Activated CD4-positive, alpha-beta T cell treated with anti-CD3 and anti-CD28 coated beads, Interleukin-2, amount 10 ng/mL, durations not matched to agents 7 days and 5 days (primary cell): ENCODE measurements at regions not wholly inside any gene's neighbourhood (a gene's known extent, or its start where the extent isn't known, plus 50 kb on each side); places are given as distances from the start of the nearest gene placed in this dataset.

Experiments
- CTCF ChIA-PET: fragments of 350-600 bp; sonication (Branson Sonifier 250); formaldehyde crosslinking; loops from one replicate; lab custom pipeline; 2021; ENCODE audit warnings: antibody characterized with exemption; lab: Charles Lee
- POLR2A ChIA-PET: fragments of 350-600 bp; sonication (Branson Sonifier 250); formaldehyde crosslinking; loops from one replicate; lab custom pipeline; 2021; ENCODE audit warnings: antibody characterized with exemption; lab: Charles Lee
- DNase-seq: peaks from one replicate; pipeline ENCODE4 v3.0.0-alpha.2; 2020
- H3K27ac Mint-ChIP-seq: one replicate; pipeline ENCODE4 v1.8.0; 2021; ENCODE audit warnings: mild to moderate bottlenecking, moderate library complexity, mixed read lengths
- H3K27me3 Mint-ChIP-seq: one replicate; pipeline ENCODE4 v1.8.0; 2021; ENCODE audit warnings: mixed read lengths
- H3K36me3 Mint-ChIP-seq: one replicate; pipeline ENCODE4 v1.8.0; 2021; ENCODE audit warnings: low read depth, mixed read lengths
- H3K4me1 Mint-ChIP-seq: one replicate; pipeline ENCODE4 v1.8.0; 2021; ENCODE audit warnings: mixed read lengths
- H3K4me3 Mint-ChIP-seq: one replicate; pipeline ENCODE4 v1.8.0; 2021; ENCODE audit warnings: mild to moderate bottlenecking, moderate library complexity, mixed read lengths
- H3K9me3 Mint-ChIP-seq: one replicate; pipeline ENCODE4 v1.8.0; 2021; ENCODE audit warnings: mixed read lengths

DNA sequence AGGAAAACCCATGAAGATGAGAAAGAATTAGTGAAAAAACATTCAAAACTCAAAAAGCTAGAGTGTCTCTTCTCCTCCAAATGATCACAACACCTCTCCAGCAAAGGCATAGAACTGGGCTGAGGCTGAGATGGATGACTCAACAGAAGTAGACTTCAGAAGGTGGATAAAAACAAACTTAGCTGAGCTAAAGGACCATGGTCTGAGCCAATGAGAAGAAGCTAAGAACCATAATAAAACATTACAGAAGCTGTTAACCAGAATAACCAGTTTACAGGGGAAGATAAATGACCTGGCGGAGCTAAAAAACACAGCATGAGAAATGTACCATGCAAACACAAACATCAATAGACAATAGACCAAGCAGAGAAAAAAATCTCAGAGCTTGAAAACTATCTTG, 904.1 kb upstream of the MANEA start:
- ChIA-PET POLR2A (no interaction called here), CTCF (no interaction called here)
- Mint-ChIP-seq H3K9me3 (peaks cover 10% of the 10 kb centered on the region), H3K4me3 (no peak overlapping the region), H3K36me3 (no peaks in the 10 kb centered on the region), H3K4me1 (no peaks in the 10 kb centered on the region), H3K27ac (no peak overlapping the region), H3K27me3 (no peaks in the 10 kb centered on the region)
- no peak for DNase-seq

DNA sequence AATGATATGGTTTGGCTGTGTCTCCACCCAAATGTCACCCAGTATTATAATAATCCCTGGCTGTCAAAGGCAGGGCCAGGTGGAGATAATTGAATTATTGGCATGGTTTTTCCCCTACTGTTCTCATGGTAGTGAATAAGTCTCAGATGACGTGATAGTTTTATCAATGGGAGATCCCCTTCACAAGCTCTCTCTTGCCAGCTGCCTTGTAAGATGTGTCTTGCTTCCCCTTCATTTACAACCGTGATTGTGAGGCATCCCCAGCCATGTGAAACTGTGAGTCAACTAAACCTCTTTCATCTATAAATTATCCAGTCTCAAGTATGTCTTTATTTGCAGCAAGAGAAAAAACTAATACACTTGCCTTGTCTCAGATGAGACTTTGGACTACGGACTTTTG, 907.3 kb upstream of the MANEA start:
- Mint-ChIP-seq H3K9me3 (peaks cover 7% of the 10 kb centered on the region), H3K27ac (no peak overlapping the region), H3K4me1 (no peaks in the 10 kb centered on the region), H3K27me3 (no peaks in the 10 kb centered on the region), H3K4me3 (no peak overlapping the region), H3K36me3 (no peaks in the 10 kb centered on the region)
- ChIA-PET CTCF (no interaction called here), POLR2A (no interaction called here)
- no peak for DNase-seq

DNA sequence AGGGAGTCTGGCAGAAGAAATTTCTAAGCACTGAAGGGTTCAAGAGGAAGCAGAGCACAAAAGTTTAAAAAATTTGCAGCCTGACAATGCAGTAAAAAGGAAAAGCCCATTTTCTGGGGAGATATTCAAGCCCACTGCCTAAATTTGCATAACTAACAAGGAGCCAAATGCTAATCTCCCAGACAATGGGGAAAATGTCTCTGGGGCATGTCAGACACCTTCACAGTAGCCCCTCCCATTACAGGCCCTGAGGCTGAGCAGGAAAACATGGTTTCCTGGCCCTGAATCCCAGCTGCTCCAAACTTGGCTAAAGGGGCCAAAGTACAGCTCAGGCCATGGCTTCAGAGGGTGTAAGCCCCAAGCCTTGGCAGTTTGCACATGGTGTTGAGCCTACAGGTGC, 908.5 kb upstream of the MANEA start:
- H3K27ac Mint-ChIP-seq, result no peak overlapping the region
- H3K36me3 Mint-ChIP-seq, result no peaks in the 10 kb centered on the region
- H3K27me3 Mint-ChIP-seq, result no peaks in the 10 kb centered on the region
- ChIA-PET CTCF (no interaction called here), POLR2A (no interaction called here)
- peaks cover 3% of the 10 kb centered on the region for H3K9me3 Mint-ChIP-seq
- no peak overlapping the region for H3K4me3 Mint-ChIP-seq
- no peaks in the 10 kb centered on the region for H3K4me1 Mint-ChIP-seq
- no peak for DNase-seq

DNA sequence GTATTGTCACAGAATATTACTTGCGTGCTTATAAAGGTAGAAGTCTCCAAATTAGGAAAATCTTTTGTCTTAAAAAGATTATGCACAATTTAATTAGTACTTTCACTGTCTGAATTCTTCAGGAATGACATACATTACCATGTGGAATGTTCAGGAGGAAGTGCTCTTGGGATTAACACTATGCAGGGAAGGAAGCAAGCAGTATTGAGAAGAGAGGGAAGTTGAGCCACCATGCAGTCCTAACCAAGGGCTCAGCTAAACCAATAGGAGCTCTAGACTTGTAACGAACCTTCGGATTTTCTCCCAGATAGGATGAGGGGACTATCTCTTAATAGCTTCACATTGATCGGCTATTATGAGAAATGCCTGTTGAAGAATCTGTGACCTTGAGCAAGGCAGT, 918.4 kb upstream of the MANEA start:
- CTCF ChIA-PET, result no interaction called here
- Mint-ChIP-seq H3K4me3 (no peak overlapping the region), H3K27ac (no peak overlapping the region), H3K27me3 (no peaks in the 10 kb centered on the region), H3K9me3 (no peaks in the 10 kb centered on the region), H3K4me1 (no peaks in the 10 kb centered on the region), H3K36me3 (no peaks in the 10 kb centered on the region)
- POLR2A ChIA-PET, result no interaction called here
- DNase-seq, result no peak

DNA sequence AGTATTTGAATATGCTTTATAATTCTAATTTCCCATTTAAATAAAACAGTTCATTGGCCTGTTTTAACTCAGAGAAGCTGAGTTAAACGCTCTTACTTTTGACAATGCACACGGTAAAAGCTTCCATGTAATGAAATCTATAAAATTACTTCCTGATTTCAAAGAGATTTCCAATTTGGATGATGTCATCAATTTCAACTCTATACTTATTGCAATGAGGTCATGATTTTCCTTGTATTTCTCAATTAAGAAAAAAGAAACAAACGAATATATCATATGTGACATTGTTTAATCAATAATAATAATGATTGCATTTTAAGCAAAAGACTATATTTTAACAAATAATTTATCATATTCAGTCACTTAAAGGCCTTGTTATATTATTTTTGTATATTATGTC, 926.1 kb upstream of the MANEA start:
- ChIA-PET CTCF (no interaction called here), POLR2A (no interaction called here)
- Mint-ChIP-seq H3K9me3 (no peaks in the 10 kb centered on the region), H3K4me3 (no peak overlapping the region), H3K36me3 (no peaks in the 10 kb centered on the region), H3K27me3 (no peaks in the 10 kb centered on the region), H3K27ac (no peak overlapping the region), H3K4me1 (no peaks in the 10 kb centered on the region)
- no peak for DNase-seq

DNA sequence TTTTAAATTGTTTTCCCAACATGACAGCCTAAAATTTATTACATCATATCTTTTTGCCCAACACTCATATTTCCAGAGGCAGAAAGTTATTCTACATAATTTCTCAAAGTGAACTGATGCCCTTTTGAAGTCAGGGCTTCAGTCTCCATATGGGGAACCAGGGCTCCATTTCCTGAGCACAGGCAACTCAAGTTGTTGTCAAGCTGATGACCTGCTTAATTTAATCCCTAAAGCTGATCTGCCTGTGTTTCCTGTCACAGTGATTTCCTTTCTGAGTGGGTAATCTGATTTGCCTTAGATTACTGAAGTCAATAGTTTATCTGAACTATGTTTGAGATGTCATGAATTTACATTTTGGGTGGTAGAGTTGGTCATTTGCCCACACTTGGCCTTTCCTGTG, 932.1 kb upstream of the MANEA start:
- no peak for DNase-seq
- Mint-ChIP-seq H3K27me3 (no peaks in the 10 kb centered on the region), H3K4me1 (no peaks in the 10 kb centered on the region), H3K27ac (no peak overlapping the region), H3K9me3 (no peaks in the 10 kb centered on the region), H3K4me3 (no peak overlapping the region), H3K36me3 (no peaks in the 10 kb centered on the region)
- POLR2A ChIA-PET, result no interaction called here
- CTCF ChIA-PET, result no interaction called here

DNA sequence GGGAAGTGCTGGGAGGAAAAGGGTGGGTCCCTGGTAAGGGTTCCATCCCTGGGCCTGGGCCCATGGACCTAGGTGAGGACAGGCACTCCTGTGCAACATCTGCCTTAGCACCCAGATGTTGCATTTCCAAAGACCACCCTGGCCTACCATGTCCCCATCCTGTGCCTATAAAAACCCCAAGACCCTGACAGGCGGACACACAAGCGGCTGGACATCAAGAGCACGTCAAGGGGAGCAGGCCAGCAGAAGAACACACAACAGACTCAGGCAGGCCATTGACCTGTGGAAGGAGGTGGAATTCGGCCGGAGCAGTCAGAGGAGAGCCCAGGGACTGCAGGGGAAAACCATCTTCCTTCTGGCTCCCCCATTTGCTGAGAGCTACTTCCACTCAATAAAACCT, 937.8 kb upstream of the MANEA start:
- Mint-ChIP-seq H3K36me3 (no peaks in the 10 kb centered on the region), H3K27me3 (no peaks in the 10 kb centered on the region), H3K4me3 (no peak overlapping the region), H3K9me3 (no peaks in the 10 kb centered on the region), H3K27ac (no peak overlapping the region), H3K4me1 (no peaks in the 10 kb centered on the region)
- ChIA-PET CTCF (no interaction called here), POLR2A (no interaction called here)
- no peak for DNase-seq

DNA sequence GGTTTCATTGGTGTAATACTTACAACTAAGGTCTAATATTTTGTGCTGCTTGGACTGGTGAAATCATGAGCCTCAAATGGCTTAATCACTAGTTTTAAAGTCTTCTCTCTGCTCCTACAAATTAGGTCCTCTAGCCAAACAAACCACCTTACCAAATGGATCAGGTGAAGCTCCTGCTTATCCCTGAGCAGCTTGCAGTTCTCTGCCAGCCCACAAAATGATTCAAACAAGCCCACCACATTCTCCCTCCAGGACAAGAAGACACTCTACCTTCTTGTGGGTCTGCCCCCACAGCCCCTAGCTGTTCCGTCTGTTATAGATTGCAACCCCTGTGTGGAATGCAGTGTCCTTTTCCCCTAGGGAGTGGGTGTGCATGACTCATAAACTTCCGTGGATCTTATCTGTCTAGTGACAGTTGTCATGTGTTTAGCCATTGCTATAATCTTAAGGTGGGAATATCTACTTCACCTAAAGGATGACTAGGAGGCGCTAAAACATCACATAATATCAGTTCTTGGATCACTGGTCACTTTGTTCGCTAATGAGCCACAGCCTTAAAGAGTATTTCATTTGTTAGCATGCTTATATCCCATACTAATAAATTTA, 940.5 kb upstream of the MANEA start:
- Mint-ChIP-seq H3K4me3 (no peak overlapping the region), H3K4me1 (no peaks in the 10 kb centered on the region), H3K27me3 (no peaks in the 10 kb centered on the region), H3K27ac (no peak overlapping the region), H3K9me3 (no peaks in the 10 kb centered on the region), H3K36me3 (no peaks in the 10 kb centered on the region)
- POLR2A ChIA-PET, result no interaction called here
- no peak for DNase-seq
- CTCF ChIA-PET, result no interaction called here

DNA sequence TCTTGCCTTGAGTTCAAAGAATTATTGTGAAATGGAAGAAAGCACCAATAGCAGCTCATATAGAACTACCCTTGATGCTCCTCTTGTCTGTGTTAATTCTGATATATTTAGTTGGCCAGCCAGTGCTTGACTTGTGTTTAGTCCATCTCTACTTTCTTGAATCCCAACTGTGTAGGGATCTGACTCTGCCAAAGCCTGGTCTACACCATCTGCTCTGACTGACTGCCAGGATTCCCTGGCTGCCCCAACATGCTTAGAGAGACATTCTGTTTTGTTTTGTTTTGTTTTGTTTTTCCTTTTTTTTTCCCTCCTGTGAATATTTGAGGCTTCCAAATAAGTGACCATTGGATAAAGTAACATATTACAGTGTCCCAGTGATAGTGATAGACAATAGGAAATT, 953.7 kb upstream of the MANEA start:
- CTCF ChIA-PET, result no interaction called here

DNA sequence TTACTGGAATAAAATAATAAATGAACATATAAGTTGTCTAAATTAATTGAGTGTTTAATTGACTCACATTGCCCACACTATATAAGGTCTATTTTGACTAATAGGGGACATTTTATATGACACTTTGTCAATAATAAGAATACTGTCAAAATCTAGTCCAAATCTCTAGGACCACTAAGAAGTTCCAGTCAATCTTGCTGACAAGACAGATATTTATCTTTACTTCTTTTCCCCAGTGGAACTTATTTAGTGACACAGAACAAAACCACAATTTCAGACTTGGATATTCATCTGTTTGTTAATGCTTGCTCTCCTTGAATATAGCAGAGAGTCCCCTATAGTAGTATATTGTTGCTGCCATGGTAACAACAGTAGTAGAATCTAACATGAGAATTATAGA, 954.6 kb upstream of the MANEA start:
- no peak overlapping the region for H3K4me3 Mint-ChIP-seq
- no peak for DNase-seq
- no peaks in the 10 kb centered on the region for H3K4me1 Mint-ChIP-seq
- ChIA-PET CTCF (no interaction called here), POLR2A (no interaction called here)
- H3K27ac Mint-ChIP-seq, result no peak overlapping the region
- H3K36me3 Mint-ChIP-seq, result no peaks in the 10 kb centered on the region
- no peaks in the 10 kb centered on the region for H3K27me3 Mint-ChIP-seq
- no peaks in the 10 kb centered on the region for H3K9me3 Mint-ChIP-seq

More for the DNA sequence above, 953.7 kb upstream of the MANEA start:
- POLR2A ChIA-PET, result no interaction called here
- H3K4me3 Mint-ChIP-seq, result no peak overlapping the region
- no peaks in the 10 kb centered on the region for H3K36me3 Mint-ChIP-seq
- H3K9me3 Mint-ChIP-seq, result no peaks in the 10 kb centered on the region
- DNase-seq, result no peak
- H3K27me3 Mint-ChIP-seq, result no peaks in the 10 kb centered on the region
- H3K27ac Mint-ChIP-seq, result no peak overlapping the region
- H3K4me1 Mint-ChIP-seq, result no peaks in the 10 kb centered on the region

DNA sequence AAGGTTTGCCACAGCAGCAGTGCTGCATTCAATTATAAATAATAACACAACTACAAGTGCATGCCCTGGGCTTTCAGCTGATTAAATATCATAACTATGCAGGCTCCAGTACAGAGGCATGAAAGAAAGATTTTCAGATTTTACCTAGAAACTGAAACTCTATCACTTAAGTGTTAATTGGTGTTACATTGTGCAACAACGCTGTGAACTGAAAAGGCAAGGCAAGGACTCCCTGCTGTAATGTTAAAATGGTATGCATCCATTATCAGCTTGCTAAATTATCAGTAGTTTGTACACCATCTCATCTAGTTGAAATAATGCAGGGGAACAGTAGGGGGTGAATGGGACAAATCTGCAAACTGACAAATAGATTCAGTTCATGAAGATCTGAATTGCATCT, 976.7 kb upstream of the MANEA start:
- Mint-ChIP-seq H3K27me3 (no peaks in the 10 kb centered on the region), H3K9me3 (peaks cover 8% of the 10 kb centered on the region), H3K4me1 (no peaks in the 10 kb centered on the region), H3K27ac (no peak overlapping the region), H3K4me3 (no peak overlapping the region), H3K36me3 (no peaks in the 10 kb centered on the region)
- ChIA-PET CTCF (no interaction called here), POLR2A (no interaction called here)
- DNase-seq, result no peak

DNA sequence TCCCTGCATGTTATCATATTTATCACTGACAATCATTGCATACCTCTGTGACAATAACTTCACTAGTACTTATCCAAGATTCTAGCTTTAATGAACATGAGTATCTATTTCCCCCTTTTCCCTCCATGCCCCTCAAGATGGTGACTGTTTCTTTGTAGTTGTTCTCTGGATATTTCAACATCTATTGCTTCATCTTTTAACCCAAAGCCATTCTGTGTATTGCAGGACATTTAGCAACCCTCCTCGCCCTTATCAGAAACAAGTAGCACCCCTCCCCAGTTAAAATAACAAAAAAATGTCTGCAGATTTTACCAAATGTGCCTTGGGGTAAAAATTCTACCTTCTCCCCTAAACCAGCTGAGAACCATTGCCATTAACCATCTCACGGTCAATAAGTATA, 979.8 kb upstream of the MANEA start:
- POLR2A ChIA-PET, result no interaction called here
- Mint-ChIP-seq H3K4me3 (no peak overlapping the region), H3K4me1 (no peaks in the 10 kb centered on the region), H3K27me3 (no peaks in the 10 kb centered on the region), H3K36me3 (no peaks in the 10 kb centered on the region), H3K9me3 (no peaks in the 10 kb centered on the region), H3K27ac (no peak overlapping the region)
- CTCF ChIA-PET, result no interaction called here
- DNase-seq, result no peak

DNA sequence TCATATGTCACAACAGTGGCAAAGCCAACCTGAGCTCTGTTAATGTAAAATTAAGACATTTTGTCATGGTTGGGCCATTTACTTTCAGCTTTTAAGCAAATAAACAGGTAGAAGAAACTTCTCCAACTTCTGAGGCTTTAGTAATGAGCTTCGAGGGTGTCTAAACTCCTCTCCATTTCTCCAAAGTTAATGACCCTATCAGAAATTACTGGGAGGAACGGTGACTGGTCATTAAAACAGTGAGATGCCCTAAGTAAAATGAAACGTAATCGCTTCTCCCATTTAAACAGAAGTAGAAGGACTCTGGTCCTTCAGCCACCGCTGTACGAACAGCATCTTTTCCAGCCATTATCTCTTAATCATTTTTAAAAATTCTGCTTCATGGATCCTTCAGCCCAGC, 986.9 kb upstream of the MANEA start:
- Mint-ChIP-seq H3K4me1 (no peaks in the 10 kb centered on the region), H3K9me3 (no peaks in the 10 kb centered on the region)

DNA sequence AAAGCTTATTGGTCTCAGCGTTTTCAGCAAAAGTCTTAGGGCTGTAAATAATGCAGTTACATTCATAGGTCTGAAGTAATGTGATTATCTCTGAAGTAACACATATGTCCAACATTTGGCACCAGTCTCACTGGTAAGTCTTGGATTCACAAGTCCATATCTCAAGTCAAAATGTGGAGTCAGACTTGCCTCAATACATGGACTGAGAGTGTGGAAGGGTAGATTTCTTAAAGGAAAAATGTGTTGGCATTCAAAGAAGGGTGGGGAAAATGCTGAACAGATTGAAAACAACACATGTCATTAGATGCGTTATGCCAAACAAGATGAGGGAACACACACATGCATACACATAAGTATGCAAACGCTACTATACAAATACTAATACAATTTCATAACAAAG, 989.0 kb upstream of the MANEA start:
- no peaks in the 10 kb centered on the region for H3K9me3 Mint-ChIP-seq
- H3K36me3 Mint-ChIP-seq, result no peaks in the 10 kb centered on the region
- no peak overlapping the region for H3K4me3 Mint-ChIP-seq
- H3K27me3 Mint-ChIP-seq, result no peaks in the 10 kb centered on the region
- ChIA-PET POLR2A (no interaction called here), CTCF (no interaction called here)
- H3K4me1 Mint-ChIP-seq, result no peaks in the 10 kb centered on the region
- DNase-seq, result no peak
- H3K27ac Mint-ChIP-seq, result no peak overlapping the region

More for the DNA sequence above, 986.9 kb upstream of the MANEA start:
- Mint-ChIP-seq H3K4me3 (no peak overlapping the region), H3K27ac (no peak overlapping the region), H3K27me3 (no peaks in the 10 kb centered on the region), H3K36me3 (no peaks in the 10 kb centered on the region)
- no peak for DNase-seq
- CTCF ChIA-PET, result no interaction called here
- POLR2A ChIA-PET, result no interaction called here
